Activated CD8-positive, alpha-beta memory T cell treated with anti-CD3 and anti-CD28 coated beads for 4 hours (primary cell): ENCODE measurements at regions not wholly inside any gene's neighbourhood (a gene's known extent, or its start where the extent isn't known, plus 50 kb on each side); places are given as distances from the start of the nearest gene placed in this dataset.
"Not testable (repeated sequence)": the region's sequence is repeated elsewhere in the genome, so short reads cannot be mapped to it uniquely, and the experiment has no call there.

Source experiments
- DNase-seq, 2 donors: peaks; one replicate each; pipeline ENCODE4 v3.0.0-alpha.2; 2020; ENCODE audit warnings: low read depth in 2 of 2

DNA sequence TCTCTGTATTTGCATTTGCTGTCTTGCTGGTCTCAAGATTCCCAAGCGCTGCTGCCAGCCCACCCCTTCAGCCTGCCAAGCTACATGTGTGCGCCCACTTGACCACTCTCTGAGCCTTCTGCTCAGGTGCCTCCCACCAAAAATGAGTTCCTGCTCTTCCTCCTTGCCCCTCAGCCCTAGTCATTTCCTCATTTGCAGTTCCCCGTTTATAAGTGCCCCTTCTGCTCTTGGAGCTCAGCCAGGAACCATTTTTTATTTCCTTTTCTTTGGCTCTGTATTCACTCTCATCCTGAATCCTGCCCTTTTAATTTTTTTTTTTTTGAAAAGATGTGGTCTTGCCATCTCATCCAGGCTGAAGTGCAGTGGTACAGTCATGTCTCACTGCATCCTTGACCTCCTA is 406.0 kb upstream of the AMELY start:
- DNase-seq = no peak

DNA sequence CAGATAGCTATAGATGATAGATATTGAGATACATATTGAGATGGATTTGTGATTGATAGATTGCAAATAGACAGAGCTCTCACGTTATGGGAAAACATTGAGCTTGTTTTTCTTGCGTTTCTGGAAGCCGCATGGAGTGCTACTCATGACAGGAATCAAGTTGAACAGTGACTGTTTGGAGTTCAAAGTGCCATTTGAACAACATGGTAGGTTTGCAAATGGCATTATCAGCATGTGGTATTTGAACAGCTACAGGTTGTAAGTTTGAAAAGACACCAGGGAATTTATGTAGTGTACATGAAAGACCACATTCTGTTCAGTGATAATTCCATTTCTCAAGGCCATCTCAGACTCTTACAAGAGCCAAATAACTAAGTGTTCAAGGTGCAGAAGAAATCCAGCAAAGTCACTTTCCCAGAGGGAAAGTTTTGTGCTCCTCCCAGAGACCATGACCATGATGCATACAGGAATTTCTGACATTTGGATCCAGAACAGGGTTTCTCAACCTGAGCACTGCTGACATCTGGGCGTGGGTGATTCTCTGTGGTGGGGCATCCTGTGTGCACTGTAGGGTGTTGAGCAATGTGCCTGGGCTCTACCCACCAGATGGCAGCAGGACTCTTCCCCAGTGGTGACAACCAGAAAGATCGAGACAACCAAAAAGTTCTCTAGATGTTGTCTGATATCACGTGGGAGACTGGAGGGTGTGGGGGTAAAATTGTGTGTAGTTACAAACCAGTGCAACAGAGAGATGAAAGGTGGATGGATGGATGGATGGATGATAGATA is 399.1 kb upstream of the AMELY start:
- peak in 1 of 2 donors; percentile 53 for DNase-seq

- no peak for DNase-seq
Measured at GRCh38 chrY:7308816-7309215, 397.3 kb upstream of the AMELY start.

- no peak for DNase-seq
Measured at GRCh38 chrY:7302306-7302705, 390.8 kb upstream of the AMELY start.

GRCh38 chrY:7299960-7300359 is 388.4 kb upstream of the AMELY start:
- DNase-seq = no peak

DNA sequence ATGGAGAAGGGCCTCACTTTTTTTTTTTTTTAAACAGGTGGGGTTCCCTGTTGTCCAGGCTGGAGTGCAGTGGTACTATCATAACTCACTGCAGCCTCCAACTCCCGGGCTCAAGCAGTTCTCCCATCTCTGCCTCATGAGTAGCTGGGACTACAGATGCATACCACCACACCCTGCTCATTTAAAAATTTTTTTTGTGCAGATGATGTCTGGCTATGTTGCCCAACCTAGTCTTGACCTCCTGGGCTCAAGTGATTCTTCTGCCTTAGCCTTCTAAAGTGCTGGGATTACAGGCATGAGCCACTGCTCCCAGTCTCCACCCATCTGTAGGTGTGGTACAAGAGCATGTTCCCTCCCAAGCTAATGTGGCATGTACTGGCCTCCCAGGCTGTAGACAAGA is 380.6 kb upstream of the AMELY start:
- DNase-seq = no peak

DNA sequence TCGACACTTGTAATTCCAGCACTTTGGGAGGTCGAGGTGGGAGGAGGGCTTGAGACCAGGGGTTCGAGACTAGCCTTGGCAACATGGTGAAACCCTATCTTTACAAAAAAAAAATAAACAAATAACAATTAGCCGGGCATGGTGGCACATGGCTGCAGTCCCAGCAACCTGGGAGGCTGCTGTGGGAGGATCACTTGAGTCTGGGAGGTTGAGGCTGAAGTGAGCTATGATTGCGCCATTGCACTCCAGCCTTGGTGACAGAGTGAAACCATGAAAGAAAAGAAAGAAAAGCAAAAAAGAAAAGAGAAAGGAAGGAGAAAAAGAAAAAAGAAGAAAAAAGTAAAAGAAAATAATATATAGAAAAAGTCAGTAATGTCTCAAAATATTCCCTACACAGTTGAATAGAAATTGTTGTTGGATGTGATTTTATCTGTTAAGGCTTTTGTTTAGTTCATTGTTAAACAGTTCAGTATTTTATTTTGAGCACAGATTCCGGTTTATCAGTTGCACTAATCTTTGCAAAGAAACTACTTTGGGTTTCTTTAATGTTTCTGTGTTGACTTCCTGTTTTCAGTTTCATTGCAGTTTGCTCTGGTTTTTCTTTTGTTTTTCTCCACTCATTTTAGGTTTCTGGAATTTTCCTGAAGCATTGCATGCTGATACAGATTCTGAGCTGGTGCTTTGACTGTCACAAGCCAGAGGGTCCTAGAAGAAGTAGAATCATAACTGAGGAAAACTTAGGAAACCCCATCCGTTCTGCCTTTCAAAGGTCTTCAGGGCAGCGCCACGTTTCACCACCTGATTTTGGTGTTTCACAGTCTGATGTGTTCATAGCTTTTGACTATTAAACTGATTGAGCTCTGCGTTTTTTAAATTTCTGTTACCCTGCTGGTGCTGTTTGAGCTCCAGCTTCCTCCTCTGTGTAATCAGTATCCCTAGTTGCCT is 378.6 kb upstream of the AMELY start:
- DNase-seq = no peak

- DNase-seq = no peak
Measured at GRCh38 chrY:7288611-7289010, 377.1 kb upstream of the AMELY start.

DNA sequence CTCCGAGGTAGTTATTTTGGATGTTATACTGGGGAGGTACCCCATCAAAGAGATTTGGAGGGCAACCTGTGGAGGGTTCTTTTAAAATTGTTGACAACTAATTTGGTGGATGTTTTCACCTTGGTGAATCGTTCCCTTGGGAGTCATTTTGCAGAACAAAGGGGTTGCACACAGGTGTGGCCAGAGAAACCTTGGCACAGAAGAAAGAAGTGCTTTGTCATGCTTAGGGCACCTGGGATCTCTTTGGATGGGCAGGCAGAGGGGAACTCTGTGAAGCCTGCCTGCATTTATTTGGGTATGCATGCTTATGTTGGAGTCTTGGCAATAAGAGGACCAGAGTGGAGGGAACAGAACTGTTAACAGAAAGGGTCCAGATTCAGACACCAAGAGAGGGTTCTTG is 376.4 kb upstream of the AMELY start:
- DNase-seq = not testable (repeated sequence)

- DNase-seq = no peak
Measured at GRCh38 chrY:7285388-7285787, 373.8 kb upstream of the AMELY start.

GRCh38 chrY:7283001-7283400 is 371.4 kb upstream of the AMELY start:
- no peak for DNase-seq

DNA sequence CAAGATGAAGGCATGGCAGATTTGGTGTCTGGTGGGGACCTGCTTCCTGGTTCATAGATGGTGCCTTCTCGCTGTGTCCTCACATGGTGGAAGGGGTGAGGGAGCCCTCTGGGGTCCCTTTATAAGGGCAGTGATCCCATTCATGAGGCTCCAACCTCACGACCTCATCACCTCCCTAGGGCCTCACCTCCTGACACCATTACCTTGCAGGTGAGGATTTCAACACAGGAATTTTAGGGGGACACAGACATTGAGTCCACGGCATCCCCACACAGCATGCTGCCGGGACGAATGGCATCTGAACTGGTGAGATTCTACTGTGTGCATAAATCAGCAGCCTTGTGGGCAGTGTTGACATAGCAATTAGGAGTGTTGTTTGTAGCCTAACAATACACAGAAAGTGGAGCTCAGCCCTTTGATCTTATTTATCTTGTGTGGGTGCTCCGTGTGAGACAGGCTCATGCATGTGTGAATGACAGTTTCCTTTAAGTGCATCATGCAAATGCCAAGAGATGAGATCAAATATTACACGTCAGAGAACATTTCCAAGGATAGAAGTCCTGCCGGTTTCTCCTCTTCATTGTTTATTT is 368.7 kb upstream of the AMELY start:
- not testable (repeated sequence) for DNase-seq

DNA sequence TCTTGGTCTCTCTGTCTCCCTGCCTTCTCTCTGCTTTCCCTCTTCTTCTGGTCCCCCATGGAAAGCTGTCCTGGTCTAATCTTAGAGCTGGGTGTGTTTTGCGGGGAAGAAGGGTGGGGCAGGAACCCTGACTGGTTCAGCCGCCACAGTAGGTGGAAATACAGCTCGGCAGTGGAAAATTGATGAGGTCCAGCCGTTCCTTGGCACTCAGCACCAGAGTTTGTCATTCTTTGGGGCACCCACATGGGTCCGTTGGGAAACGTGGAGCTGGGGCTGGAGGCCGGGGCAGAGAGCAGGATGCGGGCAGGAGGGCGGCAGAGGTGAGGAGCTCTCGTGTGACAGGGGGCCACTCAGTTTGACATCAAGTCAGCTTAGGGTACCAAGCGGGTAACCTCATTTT is 364.2 kb upstream of the AMELY start:
- no peak for DNase-seq

DNA sequence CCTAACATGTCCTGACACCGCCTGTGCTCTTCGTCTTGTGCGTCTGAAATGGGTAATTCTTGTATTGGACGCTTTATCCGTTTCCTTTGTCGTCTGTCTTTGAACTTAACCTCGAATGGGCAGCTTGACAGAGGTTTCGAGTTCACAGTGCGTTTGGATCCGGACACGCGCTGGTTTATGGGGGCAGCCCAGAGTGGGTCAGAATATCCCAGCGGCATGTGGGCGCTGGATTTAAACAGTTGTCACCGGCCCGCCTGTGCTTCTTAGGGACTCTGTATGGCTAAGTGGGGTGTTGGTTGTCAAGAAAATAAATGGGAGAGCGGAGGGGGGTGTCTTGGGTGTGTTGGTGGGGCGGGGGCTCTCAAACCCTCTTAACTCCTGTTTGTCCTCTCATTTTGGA is 363.5 kb upstream of the AMELY start:
- DNase-seq = no peak

DNA sequence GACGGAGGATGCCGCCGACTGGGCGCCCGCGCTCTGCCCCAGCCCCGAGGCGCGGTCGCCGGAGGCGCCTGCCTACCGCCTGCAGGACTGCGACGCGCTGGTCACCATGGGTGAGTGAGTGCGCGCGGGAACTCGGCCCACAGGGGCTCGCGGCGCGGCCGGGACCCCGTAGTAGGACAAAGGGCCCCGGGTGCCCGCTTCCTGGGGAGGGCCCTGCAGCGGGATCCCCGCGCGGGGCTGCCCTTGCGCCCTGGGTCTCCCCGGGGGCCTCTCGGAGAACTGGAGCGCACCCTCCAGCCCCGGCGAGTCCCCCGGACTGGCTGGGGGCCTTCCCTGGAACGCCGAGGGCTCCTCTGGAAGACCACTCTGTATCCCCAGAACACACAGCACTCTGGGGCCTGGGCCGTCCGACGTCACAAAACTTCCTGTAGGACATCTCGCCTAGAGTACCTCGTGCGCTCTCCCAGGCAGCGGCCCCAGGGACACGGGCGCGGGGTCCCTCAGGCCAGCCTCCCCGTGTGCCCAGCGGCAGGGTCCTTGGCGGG is 362.9 kb upstream of the AMELY start:
- no peak for DNase-seq

GRCh38 chrY:7273587-7274203 is 362.1 kb upstream of the AMELY start:
- DNase-seq = peak in 1 of 2 donors; percentile 80

- no peak for DNase-seq
Measured at GRCh38 chrY:7272556-7273195, 361.1 kb upstream of the AMELY start.

GRCh38 chrY:7263773-7264172 is 352.2 kb upstream of the AMELY start:
- no peak for DNase-seq

DNA sequence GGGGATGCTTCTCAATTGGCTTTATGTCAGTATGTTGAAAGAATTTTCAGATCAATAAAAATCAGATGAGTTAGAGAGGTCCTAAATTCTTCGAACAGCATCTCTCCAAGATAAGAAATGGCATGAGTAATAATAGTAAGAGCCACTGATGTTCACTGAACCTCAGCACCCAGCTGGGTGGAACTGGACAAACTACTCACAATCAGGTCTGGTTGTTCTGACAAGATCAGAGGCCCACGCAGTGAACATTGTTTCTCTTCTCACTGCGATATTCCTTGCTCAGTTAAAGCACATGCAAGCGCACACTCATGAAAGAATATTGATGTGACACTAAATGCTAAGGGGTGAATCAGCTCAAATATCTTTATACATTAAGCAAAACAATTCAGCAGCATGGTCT is 351.0 kb upstream of the AMELY start:
- DNase-seq = no peak

- DNase-seq = no peak
Measured at GRCh38 chrY:7261254-7261653, 349.7 kb upstream of the AMELY start.

- peak in 1 of 2 donors; percentile 5 for DNase-seq
Measured at GRCh38 chrY:7240101-7240500, 328.5 kb upstream of the AMELY start.
